Stimulated activated CD4-positive, alpha-beta T cell treated with anti-CD3 and anti-CD28 coated beads, Interleukin-12 subunit alpha, Interleukin-12 subunit beta, amount 100 ng/mL, for 48 hours (primary cell): ENCODE measurements at regions not wholly inside any gene's neighbourhood (a gene's known extent, or its start where the extent isn't known, plus 50 kb on each side); places are given as distances from the start of the nearest gene placed in this dataset.

Experiments used
- DNase-seq, 3 donors: peaks; one replicate each; pipeline ENCODE4 v3.0.0-alpha.2; 2020; ENCODE audit warnings: low read depth in 2 of 3, low spot score in 1 of 3

GRCh38 chrX:30951003-30951402, 61.9 kb upstream of the TAB3 start:
- DNase-seq: no peak

- DNase-seq: no peak
Observed at GRCh38 chrX:30950391-30950790, 61.3 kb upstream of the TAB3 start.

- DNase-seq: no peak
Observed at GRCh38 chrX:30949554-30949953, 60.5 kb upstream of the TAB3 start.

GRCh38 chrX:30948626-30949025, 59.6 kb upstream of the TAB3 start:
- no peak for DNase-seq

GRCh38 chrX:30948051-30948450, 59.0 kb upstream of the TAB3 start:
- DNase-seq: no peak

GRCh38 chrX:30943984-30944383, 54.9 kb upstream of the TAB3 start:
- no peak for DNase-seq

- no peak for DNase-seq
Observed at GRCh38 chrX:30941898-30942297, 52.8 kb upstream of the TAB3 start.

GRCh38 chrX:30939928-30940327, 50.9 kb upstream of the TAB3 start:
- no peak for DNase-seq
